Heart right ventricle (tissue), 16 donors: ENCODE measurements at regions not wholly inside any gene's neighbourhood (a gene's known extent, or its start where the extent isn't known, plus 50 kb on each side); places are given as distances from the start of the nearest gene placed in this dataset.
"Not testable (repeated sequence)": the region's sequence is repeated elsewhere in the genome, so short reads cannot be mapped to it uniquely, and the experiment has no call there.

Source experiments
- ATAC-seq, 8 donors: fragments of 200-7000 bp; cut with Tn5 transposase; one replicate each; pipeline ENCODE4 v1.9.1; 2020; ENCODE audit warnings: mild to moderate bottlenecking in 8 of 8, moderate library complexity in 8 of 8, moderate number of reproducible peaks in 1 of 8
- DNase-seq, 2 donors: peaks; one replicate each; pipeline ENCODE4 v3.0.0-alpha.2; 2020
- H3K27ac ChIP-seq, 10 donors: fragments of 200-600 bp; sonication (generic) in 2 of 10; one replicate each; pipeline versions ENCODE4 v1.5.0 to v1.8.0; 2020 to 2022; ENCODE audit warnings: mild to moderate bottlenecking in 3 of 10
- H3K27me3 ChIP-seq, 7 donors: fragments of 200-600 bp; one replicate each; pipeline ENCODE4 v1.8.0; 2021 to 2022; ENCODE audit warnings: mild to moderate bottlenecking in 2 of 7
- H3K36me3 ChIP-seq, 9 donors: fragments of 200-600 bp; sonication (generic) in 1 of 9; one replicate each; pipeline versions ENCODE4 v1.5.0 to v1.8.0; 2020 to 2022; ENCODE audit warnings: mild to moderate bottlenecking in 2 of 9
- H3K4me1 ChIP-seq, 9 donors: fragments of 200-600 bp; sonication (generic) in 1 of 9; one replicate each; pipeline versions ENCODE4 v1.5.0 to v1.8.0; 2020 to 2022; ENCODE audit warnings: mild to moderate bottlenecking in 4 of 9
- H3K4me3 ChIP-seq, 10 donors: fragments of 200-600 bp; sonication (generic) in 2 of 10; one replicate each; pipeline versions ENCODE4 v1.5.0 to v1.8.0; 2020 to 2022; ENCODE audit warnings: mild to moderate bottlenecking in 7 of 10, moderate library complexity in 2 of 10
- H3K9me3 ChIP-seq, 11 donors: fragments of 200-600 bp in 10 of 11; sonication (generic) in 2 of 11; one replicate each; pipeline versions ENCODE4 v1.5.0 to v1.8.0; 2013 to 2022; ENCODE audit warnings: mild to moderate bottlenecking in 2 of 11, control low read depth in 1 of 11, moderate library complexity in 1 of 11
- WGBS, 2 donors: extraction: QIAGEN DNeasy Blood & Tissue Kit; methylation state at CpG; one replicate each; pipeline ENCODE4 v1.1.7; 2013; ENCODE audit warnings: inconsistent platforms in 1 of 2; 5-methylcytosine and 5-hydroxymethylcytosine counted together
- intact Hi-C, 10 donors: fragments of 100-400 bp; cut with DNase I; formaldehyde crosslinking; loops; one replicate each; pipeline versions ENCODE4 v1.11.1 to v1.14.2; 2022
- TF ChIP-seq, protein P1 (sequence below), 9 donors: fragments of 200-600 bp; sonication (generic) in 2 of 9; IDR thresholded peaks; one replicate each; pipeline versions ENCODE4 v1.5.0 to v1.8.0; 2021 to 2022; ENCODE audit warnings: antibody characterized with exemption in 9 of 9, mild to moderate bottlenecking in 5 of 9, moderate library complexity in 1 of 9
- donor health status: Arrhythmogenic right ventricular cardiomyopathy.
- donor health status: ischemic (EF 13 %, LVEDD 7.1; RV severe dilation, severe dysfunction).
- donor health status: healthy with polysubstance abuse.
- donor health status: DM: no; HTN: yes; CAD: no.
- donor health status: DM: no; HTN: no; CAD: no.
- donor health status: ischemic (EF 25% LVEDD 6.9; RV normal size, moderate dysfunction).
- donor health status: ischemic (EF 25% LVEDD 5.7; RV mildly dilated, moderate dysfunction).
- donor health status: healthy.
- donor health status: DM: yes; HTN: yes; CAD: no.
- donor health status: Ischemic cardiomyopathy.
- donor health status: ischemic (EF 35%, LVEDD 5.7; RV mildly dilated, moderate dysfunction).
- donor health status: nonischemic (EF 11% LVEDD 7.7; RV severe dilation, severe dysfunction).
- donor health status: DM: yes; HTN: yes; CAD: no.
- donor health status: PGD.
- donor health status: ischemic (EF 29% LVEDD 5.4; RV normal size, mild dysfunction).
- donor health status: nonischemic (EF 23%, LVEDD 6.1; RV moderate dilation, normal function).

DNA sequence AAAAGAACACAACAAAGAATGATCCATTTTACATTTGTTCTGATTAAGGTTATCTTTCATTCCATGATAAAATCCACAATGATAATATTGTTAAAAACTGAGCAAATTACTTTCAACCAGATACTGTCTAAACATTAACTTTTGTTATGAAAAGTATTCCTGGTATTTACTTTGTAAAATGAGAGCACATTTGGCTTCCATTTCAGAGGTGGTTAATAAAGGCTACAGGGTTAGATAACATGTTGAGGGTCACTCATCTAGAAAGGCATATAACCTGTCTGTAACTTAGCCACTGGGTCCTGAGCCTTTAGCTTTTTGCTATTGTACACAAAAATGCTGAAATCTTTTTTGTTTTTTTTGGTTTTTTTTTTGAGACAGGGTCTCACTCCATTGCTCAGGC lies 99.3 kb downstream of the ANXA2R start:
- TF ChIP-seq, protein P1, sequence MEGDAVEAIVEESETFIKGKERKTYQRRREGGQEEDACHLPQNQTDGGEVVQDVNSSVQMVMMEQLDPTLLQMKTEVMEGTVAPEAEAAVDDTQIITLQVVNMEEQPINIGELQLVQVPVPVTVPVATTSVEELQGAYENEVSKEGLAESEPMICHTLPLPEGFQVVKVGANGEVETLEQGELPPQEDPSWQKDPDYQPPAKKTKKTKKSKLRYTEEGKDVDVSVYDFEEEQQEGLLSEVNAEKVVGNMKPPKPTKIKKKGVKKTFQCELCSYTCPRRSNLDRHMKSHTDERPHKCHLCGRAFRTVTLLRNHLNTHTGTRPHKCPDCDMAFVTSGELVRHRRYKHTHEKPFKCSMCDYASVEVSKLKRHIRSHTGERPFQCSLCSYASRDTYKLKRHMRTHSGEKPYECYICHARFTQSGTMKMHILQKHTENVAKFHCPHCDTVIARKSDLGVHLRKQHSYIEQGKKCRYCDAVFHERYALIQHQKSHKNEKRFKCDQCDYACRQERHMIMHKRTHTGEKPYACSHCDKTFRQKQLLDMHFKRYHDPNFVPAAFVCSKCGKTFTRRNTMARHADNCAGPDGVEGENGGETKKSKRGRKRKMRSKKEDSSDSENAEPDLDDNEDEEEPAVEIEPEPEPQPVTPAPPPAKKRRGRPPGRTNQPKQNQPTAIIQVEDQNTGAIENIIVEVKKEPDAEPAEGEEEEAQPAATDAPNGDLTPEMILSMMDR (IDR thresholded peaks at IDR 0.05): no peak
- DNase-seq: no peak
- no peak overlapping the region for H3K4me3 ChIP-seq

GRCh38 chr5:42932011-42932410 lies 108.1 kb downstream of the ANXA2R start:
- ATAC-seq: not testable (repeated sequence)
- 94 to 96% methylated on average over 8 of the region's 8 CpGs for WGBS, 2 donors

More for the DNA sequence above, 99.3 kb downstream of the ANXA2R start:
- H3K36me3 ChIP-seq: no peaks in the 10 kb centered on the region
- H3K27ac ChIP-seq: no peak overlapping the region
- peaks cover 0 to 25% (median 10%) of the 10 kb centered on the region in 9 donors for H3K4me1 ChIP-seq
- ATAC-seq: no peak
- peaks cover 0 to 65% (median 48%) of the 10 kb centered on the region in 7 donors for H3K27me3 ChIP-seq
- peaks cover 0 to 7% (median 0%) of the 10 kb centered on the region in 11 donors for H3K9me3 ChIP-seq
- intact Hi-C loops: loop anchor here in 1 of 10 donors (10.0 kb wide), 1 partner anchor 54 kb away; no protein-coding TSS in a partner anchor

DNA sequence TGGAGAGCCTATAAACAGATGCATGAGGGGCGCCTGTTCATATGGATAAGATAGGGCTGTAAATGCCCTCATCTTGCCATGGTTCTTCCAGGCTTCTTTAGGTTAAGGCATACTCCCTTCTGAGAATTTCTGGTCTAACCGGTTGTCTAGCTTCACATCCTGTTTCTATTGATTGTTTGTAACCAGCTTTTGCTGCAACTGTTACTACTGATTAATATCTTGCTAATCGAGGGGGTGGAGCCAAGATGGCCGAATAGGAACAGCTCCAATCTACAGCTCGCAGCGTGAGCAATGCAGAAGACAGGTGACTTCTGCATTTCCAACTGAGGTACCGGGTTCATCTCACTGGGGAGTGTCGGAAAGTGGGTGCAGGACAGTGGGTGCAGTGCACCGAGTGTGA lies 108.7 kb downstream of the ANXA2R start:
- DNase-seq, H3K27ac ChIP-seq, intact Hi-C loops, H3K36me3 ChIP-seq, H3K4me1 ChIP-seq, H3K27me3 ChIP-seq, H3K4me3 ChIP-seq, ATAC-seq: not testable (repeated sequence)
- 91 to 95% methylated on average over 9 of the region's 9 CpGs for WGBS, 2 donors
- peaks cover 0 to 24% (median 0%) of the 10 kb centered on the region in 11 donors for H3K9me3 ChIP-seq

More at GRCh38 chr5:42932011-42932410, 108.1 kb downstream of the ANXA2R start:
- H3K36me3 ChIP-seq, H3K27me3 ChIP-seq, H3K4me3 ChIP-seq, intact Hi-C loops, H3K4me1 ChIP-seq, DNase-seq, H3K27ac ChIP-seq: not testable (repeated sequence)
- peaks cover 0 to 25% (median 0%) of the 10 kb centered on the region in 11 donors for H3K9me3 ChIP-seq

DNA sequence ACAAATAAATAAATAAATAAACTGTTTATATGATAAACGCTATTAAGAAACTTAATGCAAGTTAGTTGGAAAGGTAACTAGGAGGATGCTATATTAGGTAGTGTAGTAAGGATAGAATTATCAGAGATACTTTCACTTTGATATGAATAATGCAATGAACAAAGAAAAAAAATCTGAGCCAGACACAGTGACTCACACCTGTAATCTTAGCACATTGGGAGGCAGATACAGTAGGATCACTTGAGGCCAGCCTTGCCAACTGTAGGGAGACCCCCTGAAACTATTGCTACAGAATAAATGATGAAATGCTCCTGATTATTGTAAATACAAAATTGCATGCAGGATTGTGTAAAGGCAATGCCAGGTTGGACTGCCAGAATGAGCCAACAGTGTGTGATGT lies 109.2 kb downstream of the ANXA2R start:
- ATAC-seq (no peak), DNase-seq (no peak)
- Histone ChIP-seq H3K4me1 (no peaks in the 10 kb centered on the region), H3K36me3 (no peaks in the 10 kb centered on the region), H3K27ac (no peak overlapping the region), H3K9me3 (peaks cover 0 to 19% (median 0%) of the 10 kb centered on the region in 11 donors), H3K4me3 (no peak overlapping the region), H3K27me3 (peaks cover 0 to 13% (median 7%) of the 10 kb centered on the region in 7 donors)
- intact Hi-C loops: no loop called here
- 82 to 100% methylated on average over 1 of the region's 1 CpG for WGBS, 2 donors
- TF ChIP-seq, protein P1 (IDR thresholded peaks at IDR 0.05): no peak

DNA sequence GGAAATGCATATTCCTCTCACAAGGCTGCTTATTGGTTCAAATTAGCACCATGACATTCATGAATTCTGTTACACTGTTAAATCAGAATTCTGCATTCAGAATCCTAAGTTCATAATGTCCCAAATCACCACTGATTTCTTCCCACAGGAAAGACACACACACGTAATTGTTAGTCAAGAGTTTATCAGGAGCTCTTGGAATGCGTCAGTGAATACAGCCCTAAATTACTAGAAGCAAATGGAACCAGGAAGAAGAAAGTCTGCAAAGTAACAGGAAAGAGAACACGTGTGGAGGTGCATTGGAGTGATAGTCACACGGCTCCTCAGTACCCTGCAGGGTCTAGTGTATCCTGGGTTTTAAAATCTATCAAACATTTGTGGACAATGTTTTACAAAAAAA lies 110.2 kb downstream of the ANXA2R start:
- ATAC-seq: no peak
- WGBS, 2 donors: 48 to 49% methylated on average over 4 of the region's 4 CpGs
- Histone ChIP-seq H3K27me3 (peaks cover 0 to 23% (median 7%) of the 10 kb centered on the region in 7 donors), H3K4me3 (no peak overlapping the region), H3K4me1 (no peaks in the 10 kb centered on the region), H3K9me3 (peaks cover 0 to 19% (median 0%) of the 10 kb centered on the region in 11 donors), H3K36me3 (no peaks in the 10 kb centered on the region), H3K27ac (no peak overlapping the region)
- TF ChIP-seq, protein P1 (IDR thresholded peaks at IDR 0.05): no peak
- DNase-seq: no peak
- intact Hi-C loops: no loop called here
